IPS DF 19.7 (cell line): ENCODE measurements at regions not wholly inside any gene's neighbourhood (a gene's known extent, or its start where the extent isn't known, plus 50 kb on each side); places are given as distances from the start of the nearest gene placed in this dataset.
"Not testable (repeated sequence)": the region's sequence is repeated elsewhere in the genome, so short reads cannot be mapped to it uniquely, and the experiment has no call there.

ENCODE experiments used
- DNase-seq: peaks from one replicate; pipeline ENCODE4 v3.0.0-alpha.2; 2013; ENCODE audit warnings: low read depth, low spot score

DNA sequence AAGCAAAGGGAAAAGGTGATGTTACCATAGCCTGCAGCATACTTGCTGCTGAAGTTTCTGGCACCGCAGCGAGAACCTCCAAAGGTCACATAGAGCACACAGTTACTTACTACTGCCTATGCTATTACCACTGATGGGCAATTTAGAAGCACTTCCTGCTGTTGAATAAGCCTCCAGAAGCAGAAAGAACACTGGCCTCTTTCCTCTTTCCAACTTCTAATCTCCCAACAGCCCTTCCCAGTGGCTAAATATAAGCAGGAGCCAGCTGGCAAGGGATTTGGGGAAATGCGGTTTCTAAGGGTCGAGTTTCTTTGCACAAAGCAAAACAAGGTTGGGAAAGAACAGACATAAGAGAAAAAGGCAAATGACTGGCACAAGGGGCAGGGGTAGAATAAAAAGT is 669.2 kb upstream of the ACO1 start:
- DNase-seq = no peak

DNA sequence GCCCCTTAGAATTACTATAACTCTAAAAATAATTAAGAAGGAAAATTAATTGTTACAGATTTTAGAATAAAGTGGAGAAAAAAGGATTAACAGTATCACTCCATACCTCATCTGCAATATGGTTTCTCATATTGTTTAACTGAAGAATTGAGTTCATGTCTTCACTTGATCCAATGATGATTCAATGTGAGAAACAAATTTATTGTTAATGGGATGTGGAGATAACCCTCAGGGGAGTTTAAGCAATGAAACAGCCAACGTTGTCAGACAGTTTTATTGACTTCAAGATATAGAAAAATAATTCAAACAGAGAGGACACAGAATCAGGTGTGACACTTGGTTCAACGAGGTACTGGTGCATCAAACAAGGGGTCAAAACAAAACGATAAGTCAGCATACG is 665.2 kb upstream of the ACO1 start:
- DNase-seq = no peak

DNA sequence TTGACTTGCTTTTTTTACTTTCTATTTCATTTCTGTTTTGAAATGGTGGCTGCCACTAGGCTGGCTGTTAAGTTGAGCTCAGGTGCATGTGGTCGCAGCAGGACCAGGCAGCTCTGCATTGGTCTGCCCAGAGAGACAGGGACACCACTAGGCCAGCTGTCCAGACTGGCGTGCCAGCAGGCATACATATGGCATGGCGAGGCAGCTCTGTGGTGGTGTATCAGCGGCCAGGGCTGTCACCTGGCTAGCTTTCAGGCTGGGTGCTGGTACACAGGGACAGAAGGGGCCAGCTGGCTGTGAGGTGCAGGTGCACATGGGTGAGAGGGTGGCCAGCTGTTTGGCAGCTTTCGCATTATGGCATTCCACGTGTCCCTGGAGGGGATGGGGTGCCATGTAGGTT is 654.0 kb upstream of the ACO1 start:
- DNase-seq = no peak

DNA sequence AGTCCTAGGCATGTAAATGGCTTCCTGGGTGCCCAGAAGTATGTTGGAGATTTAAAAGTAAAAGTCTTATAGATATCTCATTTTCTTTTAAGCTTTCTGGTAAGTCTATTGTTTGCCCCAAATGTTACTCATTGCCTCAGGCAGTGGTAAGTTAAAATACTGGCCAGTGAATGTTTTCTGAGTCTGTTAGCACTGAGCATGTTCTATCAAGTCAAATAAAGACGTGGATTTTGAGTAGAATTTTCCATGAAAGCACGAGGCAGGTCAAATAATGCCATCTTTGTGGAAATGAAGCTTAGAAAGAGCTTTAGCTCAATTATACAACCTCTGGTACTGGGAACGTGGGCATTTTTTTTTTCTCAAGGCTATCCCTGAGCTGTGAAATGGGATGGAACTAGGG is 651.3 kb upstream of the ACO1 start:
- DNase-seq = no peak

DNA sequence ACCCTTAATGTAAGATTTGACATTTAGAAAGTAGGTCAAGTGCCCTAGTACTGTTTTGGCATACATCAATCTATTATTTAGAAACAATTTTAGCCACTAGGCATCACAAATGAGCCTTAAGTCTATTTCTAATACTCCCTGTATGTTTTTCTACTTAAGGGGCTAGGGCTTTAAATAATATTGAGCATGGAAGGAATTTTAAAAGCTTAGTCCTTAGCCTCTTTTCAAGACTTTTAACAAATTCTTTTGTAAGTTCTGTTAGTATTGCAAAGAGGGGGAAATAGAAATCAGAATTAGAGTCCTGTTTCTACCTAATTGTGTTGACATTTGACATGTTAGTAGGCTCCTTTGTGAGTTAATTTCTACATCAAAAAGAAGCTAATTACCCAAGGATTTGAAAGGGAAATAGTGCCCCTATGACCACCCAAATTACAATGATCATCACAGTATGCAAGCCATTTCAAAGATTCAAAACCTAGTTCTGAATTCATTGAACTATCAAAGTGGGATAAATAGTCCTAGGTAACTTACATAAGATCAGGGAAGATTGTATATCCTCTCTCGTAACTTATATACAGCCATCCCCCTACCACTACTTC is 647.8 kb upstream of the ACO1 start:
- DNase-seq = no peak

DNA sequence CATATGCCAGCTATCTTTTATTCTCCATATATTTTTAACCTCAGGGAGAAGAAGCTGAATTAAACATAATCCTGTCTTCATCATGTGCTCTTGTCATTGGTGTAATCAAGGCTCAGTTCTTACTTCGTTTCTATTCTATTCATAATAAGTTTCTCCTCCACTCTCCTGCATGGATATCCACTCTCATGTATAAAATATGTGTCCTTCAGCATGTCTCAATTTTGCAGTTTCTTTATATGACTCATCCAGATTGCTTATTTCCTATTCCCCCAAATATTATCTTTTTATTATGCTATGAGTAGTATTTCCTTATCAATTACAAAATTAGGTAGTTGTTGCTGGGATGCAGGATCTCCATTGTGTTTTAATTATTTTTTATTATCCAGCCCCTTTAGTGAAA is 643.7 kb upstream of the ACO1 start:
- DNase-seq = no peak

DNA sequence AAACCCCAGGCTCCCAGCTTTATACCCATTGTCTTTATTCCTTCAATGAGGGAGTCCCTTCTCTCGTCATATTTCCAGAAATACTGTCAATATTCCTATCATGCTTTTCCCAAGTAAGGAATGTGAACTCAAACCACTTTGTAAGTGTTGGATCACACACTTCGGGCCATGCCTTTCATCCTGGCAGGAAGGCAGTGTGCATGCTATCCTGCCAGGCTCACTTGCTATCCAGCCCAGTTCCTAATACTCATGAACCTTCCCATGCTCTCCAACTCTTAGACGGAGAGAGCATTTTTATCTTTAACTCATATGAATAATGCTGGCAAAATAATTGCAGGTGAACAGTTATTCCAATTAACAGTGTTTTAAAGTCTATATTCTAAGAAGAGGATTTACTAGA is 639.9 kb upstream of the ACO1 start:
- DNase-seq = no peak

DNA sequence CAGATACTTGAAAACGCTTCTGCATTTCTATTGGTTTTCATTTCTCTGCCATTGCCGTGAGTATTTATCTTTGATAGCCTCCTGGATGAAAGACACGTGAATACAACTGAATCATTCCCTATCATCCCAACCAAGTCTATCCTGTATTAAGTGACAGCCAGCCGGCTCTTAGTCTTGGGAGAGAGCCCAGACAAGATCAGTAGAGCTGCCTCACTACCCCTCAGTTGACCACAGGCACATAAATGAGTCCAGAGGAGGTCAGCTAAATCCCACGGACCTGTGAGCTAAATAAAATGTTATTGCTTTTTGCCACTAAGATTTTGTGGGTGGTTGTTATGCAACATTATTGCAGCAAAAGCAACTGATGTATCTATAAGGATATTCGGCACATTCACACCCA is 639.0 kb upstream of the ACO1 start:
- DNase-seq = no peak

DNA sequence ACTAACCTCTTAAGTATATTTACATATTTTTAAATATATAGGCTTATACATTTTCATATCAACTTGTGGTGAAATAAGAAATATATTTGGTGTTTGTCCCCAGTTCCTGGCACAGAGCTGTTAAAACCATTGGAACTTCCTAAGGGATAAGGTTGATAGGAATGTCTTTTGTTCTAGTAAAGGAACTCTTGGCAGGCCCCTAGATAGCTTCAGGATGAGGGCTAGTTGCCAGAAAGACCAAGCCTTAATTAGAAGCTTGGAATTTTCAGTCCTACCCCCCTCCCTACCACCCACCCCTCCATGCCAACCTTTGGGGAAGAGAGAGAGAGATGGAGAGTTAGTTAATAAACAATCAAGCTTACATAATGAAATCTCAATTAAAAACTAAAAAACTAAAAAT is 638.6 kb upstream of the ACO1 start:
- no peak for DNase-seq

DNA sequence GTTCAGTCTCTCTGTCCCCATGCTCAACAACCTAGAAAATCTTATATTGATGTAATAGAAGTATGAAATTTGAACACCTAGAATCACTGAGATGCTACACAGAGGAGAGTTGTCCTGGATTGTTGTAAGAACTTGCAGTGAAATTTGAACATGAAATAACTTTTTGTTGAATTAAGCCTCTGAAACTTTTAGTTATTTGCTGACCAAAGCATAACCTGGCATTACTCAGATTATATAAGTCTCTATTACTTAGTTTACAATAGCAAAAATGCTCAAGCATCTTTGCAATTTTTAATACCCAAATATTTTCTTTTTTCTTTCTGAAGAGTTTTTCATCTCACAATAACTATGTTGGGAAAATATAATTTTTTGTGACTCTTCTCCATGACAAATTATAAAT is 630.7 kb upstream of the ACO1 start:
- no peak for DNase-seq

DNA sequence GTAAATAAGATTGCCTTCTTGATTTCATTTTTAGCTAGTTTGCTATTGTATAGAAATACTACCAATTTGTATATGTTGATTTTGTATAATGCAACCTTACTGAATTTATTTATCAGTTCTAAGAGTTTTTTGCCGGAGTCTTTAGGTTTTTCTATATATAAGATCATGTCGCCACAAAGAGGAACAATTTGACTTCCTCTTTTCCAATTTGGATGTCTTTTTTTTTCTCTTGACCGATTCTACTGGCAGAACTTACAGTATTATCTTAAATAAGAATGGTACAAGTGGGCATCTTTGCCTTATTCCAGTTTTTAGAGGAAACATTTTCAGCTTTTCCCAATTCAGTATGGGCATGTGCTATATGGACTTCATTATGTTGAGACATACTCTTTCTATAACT is 624.7 kb upstream of the ACO1 start:
- no peak for DNase-seq

DNA sequence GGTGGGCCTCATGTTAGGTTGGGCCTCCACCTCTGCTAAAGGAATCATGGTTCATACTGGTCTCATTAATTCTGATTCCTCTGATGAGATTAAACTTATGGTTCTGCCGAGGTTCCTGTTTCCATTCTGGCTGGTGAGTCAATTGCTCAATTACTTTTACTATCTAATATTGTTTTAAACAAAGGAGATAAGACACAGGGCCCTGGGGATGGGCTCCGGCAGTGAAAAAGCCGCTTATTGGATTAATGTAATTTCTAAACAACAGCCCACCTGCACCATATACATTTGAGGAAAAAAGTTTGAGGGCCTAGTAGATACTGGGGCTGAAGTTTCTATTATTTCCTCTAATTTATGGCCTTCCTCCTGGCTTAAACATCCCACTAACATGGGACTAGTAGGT is 610.4 kb upstream of the ACO1 start:
- not testable (repeated sequence) for DNase-seq

DNA sequence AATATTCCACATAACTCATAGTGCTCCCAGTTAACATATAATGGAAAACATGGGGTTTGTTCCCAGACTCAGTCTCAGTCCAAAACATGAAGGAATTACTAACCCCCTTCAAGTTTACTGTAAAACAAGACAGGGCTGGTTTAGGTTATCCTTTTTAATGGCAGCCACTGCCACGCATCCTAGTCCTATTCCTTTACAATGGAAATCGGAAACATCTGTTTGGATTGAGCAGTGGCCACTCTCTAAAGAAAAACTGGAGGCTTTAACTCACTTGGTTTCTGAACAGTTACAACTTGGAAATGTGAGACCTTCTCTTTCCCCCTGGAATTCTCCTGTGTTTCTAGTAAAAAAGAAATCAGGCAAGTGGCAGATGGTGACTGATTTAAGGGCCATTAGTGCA is 609.9 kb upstream of the ACO1 start:
- DNase-seq = no peak

DNA sequence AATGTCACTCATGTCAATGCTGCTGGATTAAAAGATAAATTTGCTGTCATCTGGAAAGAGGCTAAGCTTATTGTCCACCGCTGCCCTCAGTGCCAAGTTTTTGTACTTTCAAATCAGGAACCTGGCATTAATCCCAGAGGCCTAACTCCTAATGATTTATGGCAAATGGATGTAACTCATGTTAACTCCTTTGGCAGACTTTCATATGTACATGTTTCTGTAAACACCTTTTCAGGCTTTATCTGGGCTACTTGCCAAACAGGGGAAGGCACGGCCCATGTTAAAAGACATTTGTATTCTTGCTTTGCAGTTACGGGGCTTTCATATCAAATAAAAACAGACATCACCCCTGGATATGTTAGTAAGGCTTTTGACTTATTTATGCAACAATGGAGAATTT is 608.0 kb upstream of the ACO1 start:
- DNase-seq = no peak

DNA sequence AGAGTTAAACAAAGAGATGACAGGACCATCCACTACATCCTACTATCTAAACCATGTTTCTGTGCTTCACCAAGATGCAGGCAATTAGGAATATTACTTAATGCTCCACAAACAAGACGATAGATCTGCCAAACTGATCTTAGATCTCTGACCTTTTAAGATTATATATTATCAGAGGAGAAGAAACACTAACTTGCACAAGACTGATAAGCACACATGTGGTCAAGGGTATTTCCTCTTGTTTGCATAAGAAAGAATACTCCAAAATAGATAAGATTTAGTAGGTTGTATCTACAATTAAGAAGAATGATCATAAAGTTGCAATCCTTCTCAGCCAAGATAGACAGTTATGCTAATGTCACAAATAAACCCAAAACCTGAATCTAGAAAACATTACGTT is 601.0 kb upstream of the ACO1 start:
- no peak for DNase-seq

DNA sequence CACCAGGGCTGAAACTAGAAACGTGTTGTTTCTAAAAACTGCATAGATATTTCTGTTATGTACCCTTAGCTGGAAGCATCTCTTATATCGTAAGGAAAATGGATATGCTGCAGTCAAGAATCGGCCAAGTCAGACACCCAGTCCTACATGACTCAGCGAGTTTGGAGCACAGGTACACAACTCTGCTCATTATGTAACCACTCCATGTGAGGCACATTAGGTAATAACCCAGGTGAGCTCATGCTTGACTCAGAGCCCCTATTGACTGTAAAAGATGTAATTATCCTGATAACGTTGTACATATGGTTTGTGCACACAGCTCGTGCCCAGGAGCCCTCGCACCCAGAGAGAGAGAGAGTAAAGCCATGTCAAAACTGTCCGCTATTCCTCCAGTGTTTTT is 593.7 kb upstream of the ACO1 start:
- DNase-seq = no peak

DNA sequence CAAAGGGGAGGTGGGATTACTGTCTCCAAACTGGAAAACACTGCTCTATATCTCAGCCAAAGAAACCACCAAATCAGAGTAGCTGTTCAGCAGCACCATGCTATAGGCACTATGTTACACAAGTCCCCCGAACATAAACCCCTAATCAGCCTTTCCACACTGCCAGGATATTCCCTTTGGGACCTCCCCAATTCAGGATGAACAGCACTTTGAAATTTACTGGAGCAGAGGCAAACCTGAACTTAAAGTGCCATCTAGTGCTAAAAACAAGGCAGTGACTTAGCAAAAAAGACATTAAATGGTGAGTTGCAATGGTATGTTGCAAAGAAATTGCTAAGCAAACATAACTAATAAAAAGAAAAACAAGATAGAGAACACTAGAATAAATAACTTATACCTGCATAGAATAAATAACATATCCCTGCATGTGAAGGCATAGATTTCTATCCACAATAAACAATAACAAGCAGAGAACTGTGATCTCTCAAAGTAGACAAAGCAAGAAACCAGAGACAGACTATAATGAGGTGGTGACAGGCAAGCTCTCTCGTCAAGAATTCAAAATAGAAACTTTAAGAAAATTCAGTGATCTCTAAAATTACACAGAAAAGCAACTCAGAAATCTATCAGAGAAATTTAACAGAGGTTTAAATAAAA is 584.4 kb upstream of the ACO1 start:
- peak; percentile 56 for DNase-seq

DNA sequence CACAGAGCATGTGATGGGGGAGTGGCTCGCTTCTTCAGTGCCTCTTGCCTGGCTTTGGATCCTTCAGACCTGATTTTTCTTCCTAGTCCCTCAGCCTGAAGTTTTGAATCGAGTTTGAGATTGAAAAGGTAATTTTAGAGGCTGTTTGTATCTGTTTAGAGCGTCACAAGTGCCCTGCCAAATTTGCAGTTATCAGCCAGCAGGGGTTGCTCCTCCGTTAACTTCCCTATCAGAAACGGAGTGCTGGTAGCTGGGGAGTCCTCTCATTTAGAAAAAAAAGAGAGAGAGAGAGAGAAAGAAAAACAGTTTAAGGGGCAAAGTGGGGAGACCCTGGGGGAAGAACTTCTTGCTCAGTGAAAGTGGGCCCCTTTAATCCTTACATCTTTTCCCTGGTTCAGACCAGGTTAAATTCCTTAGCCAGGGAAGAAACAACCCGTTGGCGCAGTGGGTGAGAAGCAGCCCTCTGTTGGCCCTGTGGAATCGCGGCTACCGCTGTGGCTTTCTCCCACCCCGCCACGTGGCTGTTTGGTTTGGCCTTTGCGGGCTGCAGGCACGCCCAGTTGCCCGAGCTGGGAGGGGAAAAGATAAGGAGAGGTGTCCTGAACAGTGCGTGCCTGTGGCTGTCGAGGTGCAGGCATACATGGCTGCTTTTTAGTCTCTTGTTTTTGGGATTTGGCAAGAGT is 576.7 kb upstream of the ACO1 start:
- DNase-seq = no peak

DNA sequence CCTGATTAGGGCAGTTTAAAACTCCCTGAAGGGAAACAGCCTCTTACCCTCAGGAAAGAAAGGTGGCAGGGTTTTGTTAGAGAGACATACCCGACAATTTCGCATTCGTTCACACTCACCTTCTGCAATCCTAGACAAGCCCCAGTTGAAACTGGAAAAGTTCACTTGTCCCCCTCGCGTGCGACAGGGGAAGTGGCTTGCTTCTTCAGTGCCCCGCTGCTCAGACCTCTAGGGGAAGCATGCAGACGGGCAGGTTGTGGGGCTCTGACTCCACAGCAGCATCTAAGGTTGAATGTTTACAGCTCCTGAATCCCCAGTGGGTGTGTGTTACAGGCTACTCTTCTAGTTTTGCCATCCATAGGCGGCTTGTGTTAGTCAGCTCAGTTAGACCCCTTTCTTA is 575.7 kb upstream of the ACO1 start:
- no peak for DNase-seq

DNA sequence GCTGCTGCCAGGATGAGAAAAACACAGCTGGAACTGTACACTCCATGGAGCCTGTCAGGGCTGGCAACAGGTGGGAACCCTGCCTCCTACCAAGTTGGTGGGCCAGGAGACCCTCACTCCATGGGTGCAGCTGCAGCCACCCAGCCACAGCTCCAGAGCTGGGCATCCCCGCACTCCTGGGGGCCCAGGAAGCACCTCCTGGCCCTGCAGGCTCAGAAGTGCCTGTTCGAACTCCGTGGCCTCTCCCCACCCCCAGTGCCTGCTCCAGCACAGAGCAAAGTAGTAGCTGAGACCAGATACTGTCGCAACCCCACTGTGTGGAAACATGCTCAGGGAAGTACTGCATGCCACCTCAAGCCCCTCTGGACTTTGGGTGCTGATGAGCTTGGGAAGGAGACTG is 564.0 kb upstream of the ACO1 start:
- DNase-seq = no peak

DNA sequence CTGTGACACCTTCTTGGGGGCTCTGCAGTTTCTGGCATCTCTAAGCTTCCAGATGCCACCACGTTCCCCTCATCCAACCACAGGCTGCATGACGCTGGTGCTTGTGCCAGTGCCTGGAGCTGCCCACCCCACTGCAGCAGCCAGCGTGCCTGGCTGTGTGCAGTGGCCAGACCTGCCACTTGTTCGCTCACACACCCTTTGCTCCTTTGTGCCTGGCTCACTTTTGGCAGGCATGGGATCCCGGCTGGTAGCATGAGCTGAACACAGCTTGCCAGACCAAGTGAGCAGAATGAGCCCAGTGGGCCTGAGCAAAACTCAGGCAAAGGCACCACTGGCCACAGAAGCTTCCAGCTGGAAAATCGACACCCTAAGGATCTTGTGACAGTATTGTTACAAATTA is 562.9 kb upstream of the ACO1 start:
- no peak for DNase-seq

DNA sequence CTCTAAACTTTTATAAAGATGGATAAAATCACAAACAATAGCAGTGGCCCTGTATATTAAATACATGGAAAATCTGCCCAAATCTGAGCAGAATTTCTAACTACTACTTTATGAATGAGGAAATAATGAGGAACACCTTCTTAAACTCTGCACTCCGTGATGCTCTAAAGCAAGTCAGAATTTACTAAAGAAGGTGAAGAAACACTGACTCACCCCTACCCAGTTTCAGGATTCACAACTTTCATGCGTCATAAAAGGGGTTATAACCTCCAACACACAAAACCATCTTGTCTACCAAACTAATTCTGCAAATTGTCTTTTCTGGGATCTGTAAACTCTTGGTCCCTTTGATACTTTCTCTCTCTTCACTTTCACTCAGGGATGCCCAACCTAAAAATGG is 561.1 kb upstream of the ACO1 start:
- no peak for DNase-seq

DNA sequence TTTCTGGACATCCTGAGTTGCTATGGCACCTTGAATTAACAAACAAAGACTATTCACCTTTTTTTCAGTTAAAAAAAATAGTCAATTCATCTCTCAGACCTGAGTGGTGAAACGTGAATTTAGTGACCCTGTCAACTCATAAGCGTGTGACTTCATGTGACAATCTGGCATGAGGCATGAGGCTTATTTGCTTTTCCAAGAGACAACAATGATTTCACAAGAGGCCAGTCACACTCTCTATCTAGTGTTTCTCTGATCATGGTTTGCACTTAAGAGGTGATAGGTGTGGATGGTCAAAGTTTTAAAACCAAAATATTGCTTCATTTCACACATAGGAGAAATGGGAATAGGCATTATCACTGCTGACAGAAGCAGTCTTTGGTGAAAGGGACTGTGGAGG is 559.6 kb upstream of the ACO1 start:
- no peak for DNase-seq

DNA sequence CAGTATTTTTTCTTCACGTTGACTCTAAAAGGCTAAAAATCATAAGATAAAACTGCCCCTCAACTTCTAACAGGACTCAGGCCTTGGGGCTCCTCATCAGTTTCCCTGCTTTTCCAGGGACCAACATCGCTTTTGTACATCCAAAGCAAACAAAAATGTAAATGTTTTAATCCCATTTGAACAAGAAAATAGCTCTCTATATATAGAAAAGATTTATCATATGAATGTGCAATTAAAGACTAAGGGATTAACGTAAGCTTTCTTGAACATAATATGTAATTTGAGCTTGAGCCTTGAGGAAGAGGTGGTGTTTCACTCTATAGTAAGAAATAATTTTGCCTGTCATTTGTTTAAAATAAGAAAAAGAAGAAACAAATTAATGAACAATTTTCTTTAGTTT is 547.2 kb upstream of the ACO1 start:
- no peak for DNase-seq
